GM12878 (cell line): ENCODE measurements at regions not wholly inside any gene's neighbourhood (a gene's known extent, or its start where the extent isn't known, plus 50 kb on each side); places are given as distances from the start of the nearest gene placed in this dataset.
"Not testable (repeated sequence)": the region's sequence is repeated elsewhere in the genome, so short reads cannot be mapped to it uniquely, and the experiment has no call there.

Experiments used
- ATAC-seq: fragments of 200-7000 bp; cut with Tn5 transposase; 3 replicates; pipeline ENCODE4 v1.9.1; 2020; ENCODE audit warnings: mild to moderate bottlenecking, moderate library complexity
- BruUV-seq: library from RNA; stranded (reverse); fragments of 400-500 nt; replicated peaks from 2 replicates; lab custom pipeline; 2021; lab: Mats Ljungman, UMichigan
- CTCF ChIA-PET: fragments of 300-600 bp; sonication (Branson Sonifier 250); formaldehyde crosslinking; extraction: SDS; loops from one replicate; lab custom pipeline; 2021; ENCODE audit warnings: inconsistent platforms; lab: Yijun Ruan, JAX
- POLR2A ChIA-PET: fragments of 350-600 bp; formaldehyde crosslinking; extraction: SDS; loops from one replicate; lab custom pipeline; 2021; ENCODE audit warnings: inconsistent platforms; lab: Charles Lee
- RAD21 ChIA-PET: fragments of 300-600 bp; sonication (Branson Sonifier 250); formaldehyde crosslinking; loops from one replicate; lab custom pipeline; 2023; ENCODE audit warnings: antibody characterized with exemption; ENCODE audit not compliant: unreplicated experiment; lab: Charles Lee
- SMC1A ChIA-PET: fragments of 300-600 bp; sonication (Branson Sonifier 250); formaldehyde crosslinking; loops from one replicate; lab custom pipeline; 2023; ENCODE audit not compliant: unreplicated experiment, uncharacterized antibody; lab: Charles Lee
- DNase-seq: peaks from one replicate; pipeline ENCODE4 v3.0.0-alpha.2; 2011; ENCODE audit warnings: low read depth, low spot score
- FAIRE-seq: peaks from 3 replicates; lab custom pipeline; 2011; peaks lifted over from hg19 to GRCh38; lab: Jason Lieb, UNC
- H2AFZ ChIP-seq: 2 replicates; pipeline ENCODE4 v1.6.0; 2011; ENCODE audit warnings: low read depth, low read length, control low read depth; ENCODE audit not compliant: control insufficient read depth
- H3K27ac ChIP-seq: 2 replicates; pipeline ENCODE4 v1.5.1; 2011; ENCODE audit warnings: control low read depth; ENCODE audit not compliant: control insufficient read depth, insufficient read depth
- H3K27me3 ChIP-seq, 2 experiments: replicated peaks in 1 of 2; 2 replicates each; pipeline versions ENCODE4 v1.6.0 to v1.6.1; 2011; ENCODE audit warnings: low read length in 1 of 2; ENCODE audit not compliant: control insufficient read depth in 2 of 2, insufficient read depth in 2 of 2
- H3K36me3 ChIP-seq, 2 experiments: 2 replicates each; pipeline ENCODE4 v1.5.1; 2011; ENCODE audit warnings: low read length in 1 of 2; ENCODE audit not compliant: control insufficient read depth in 2 of 2, insufficient read depth in 2 of 2
- H3K4me1 ChIP-seq: 2 replicates; pipeline ENCODE4 v1.6.1; 2011; ENCODE audit warnings: mild to moderate bottlenecking, low read length, moderate library complexity, mixed read lengths; ENCODE audit not compliant: control insufficient read depth, insufficient read depth
- H3K4me2 ChIP-seq: 2 replicates; pipeline ENCODE4 v1.6.0; 2011; ENCODE audit warnings: control low read depth; ENCODE audit not compliant: control insufficient read depth, insufficient read depth
- H3K4me3 ChIP-seq: fragments of 200-600 bp; sonication (generic); 2 replicates; pipeline ENCODE4 v1.5.1; 2016
- H3K79me2 ChIP-seq: 2 replicates; pipeline ENCODE4 v1.6.0; 2011; ENCODE audit warnings: low read length; ENCODE audit not compliant: control insufficient read depth, insufficient read depth
- H3K9ac ChIP-seq: 2 replicates; pipeline ENCODE4 v1.8.0; 2011; ENCODE audit warnings: low read length, control low read depth, mixed read lengths; ENCODE audit not compliant: control insufficient read depth, insufficient read depth
- H3K9me3 ChIP-seq: replicated peaks from 3 replicates; pipeline ENCODE4 v1.5.1; 2011; ENCODE audit warnings: mild to moderate bottlenecking, low read length; ENCODE audit not compliant: control insufficient read depth, insufficient read depth
- H4K20me1 ChIP-seq: 2 replicates; pipeline ENCODE4 v1.6.0; 2011; ENCODE audit not compliant: control insufficient read depth, insufficient read depth
- REST ChIP-seq: IDR thresholded peaks from 2 replicates; pipeline ENCODE4 v1.6.1; 2012; ENCODE audit warnings: mild to moderate bottlenecking, low read depth, low read length
- WGBS: methylation state at CpG from one replicate; pipeline ENCODE4 v1.1.6; 2016; ENCODE audit warnings: low lambda C conversion rate; ENCODE audit not compliant: insufficient replicate concordance, insufficient coverage; ENCODE audit errors: missing lambda C conversion rate; 5-methylcytosine and 5-hydroxymethylcytosine counted together
- in situ Hi-C: fragments of 300-500 bp; cut with MboI; formaldehyde crosslinking; loops from 9 replicates; pipeline ENCODE4 v1.14.3; 2018; ENCODE audit warnings: mixed read lengths
- intact Hi-C: fragments of 100-400 bp; cut with micrococcal nuclease; formaldehyde crosslinking; loops from one replicate; pipeline ENCODE4 v1.14.2; 2022; ENCODE audit not compliant: unreplicated experiment

- ATAC-seq, H3K9ac ChIP-seq, H3K4me1 ChIP-seq, in situ Hi-C loops, H4K20me1 ChIP-seq, FAIRE-seq, BruUV-seq, H3K36me3 ChIP-seq, H3K27me3 ChIP-seq, H3K79me2 ChIP-seq, H3K4me3 ChIP-seq, H3K27ac ChIP-seq, H3K4me2 ChIP-seq, DNase-seq, POLR2A ChIA-PET, H2AFZ ChIP-seq, H3K9me3 ChIP-seq: not testable (repeated sequence)
- ChIA-PET CTCF (interaction anchor here (1.2 to 3.0 kb wide), 4 partner anchors 15 to 442 kb away, joined by 3 to 26 read pairs (median 4); no protein-coding TSS in a partner anchor), SMC1A (interaction anchor here (0.5 to 2.1 kb wide), 5 partner anchors 190 to 728 kb away, joined by 3 to 8 read pairs (median 5); no protein-coding TSS in a partner anchor), RAD21 (interaction anchor here (1.0 to 1.6 kb wide), 2 partner anchors 178 to 441 kb away, joined by 4 to 12 read pairs; no protein-coding TSS in a partner anchor)
- WGBS: 0% methylated on average over 2 of the region's 2 CpGs
- intact Hi-C loops: loop anchor here (1.0 to 5.0 kb wide), 3 partner anchors 369 to 648 kb away; no protein-coding TSS in a partner anchor
These were observed 229.7 kb downstream of the STK31 start for GRCh38 chr7:23939747-23940146.

- Histone ChIP-seq H3K27me3 (no peaks in the 10 kb centered on the region), H3K27ac (no peak overlapping the region), H3K4me1 (no peaks in the 10 kb centered on the region), H3K36me3 (no peaks in the 10 kb centered on the region), H3K4me3 (no peak overlapping the region), H3K79me2 (no peaks in the 10 kb centered on the region)
- intact Hi-C loops: no loop called here
- CTCF ChIA-PET: interaction anchor here (1.4 kb wide), 1 partner anchor 38 kb away, joined by 3 read pairs; no protein-coding TSS in a partner anchor
- SMC1A ChIA-PET: no interaction called here
- RAD21 ChIA-PET: no interaction called here
- no peak for TF ChIP-seq REST
- TF ChIP-seq, all 136 proteins: peak for 0
- no TSS peak for BruUV-seq
- ATAC-seq (no peak), DNase-seq (no peak), FAIRE-seq (no peak)
- H3K9ac ChIP-seq: no peak overlapping the region
- no peak overlapping the region for H3K4me2 ChIP-seq
- WGBS: 29% methylated on average over 1 of the region's 1 CpG
- no peaks in the 10 kb centered on the region for H4K20me1 ChIP-seq
- no peak overlapping the region for H2AFZ ChIP-seq
- in situ Hi-C loops: no loop called here
- POLR2A ChIA-PET: no interaction called here
- no peaks in the 10 kb centered on the region for H3K9me3 ChIP-seq
These were observed 231.5 kb downstream of the STK31 start for GRCh38 chr7:23941551-23941950.
